Effector CD4-positive, alpha-beta T cell (primary cell): ENCODE measurements at regions not wholly inside any gene's neighbourhood (a gene's known extent, or its start where the extent isn't known, plus 50 kb on each side); places are given as distances from the start of the nearest gene placed in this dataset.

Experiments
- DNase-seq: peaks from one replicate; pipeline ENCODE4 v3.0.0-alpha.2; 2020

DNA sequence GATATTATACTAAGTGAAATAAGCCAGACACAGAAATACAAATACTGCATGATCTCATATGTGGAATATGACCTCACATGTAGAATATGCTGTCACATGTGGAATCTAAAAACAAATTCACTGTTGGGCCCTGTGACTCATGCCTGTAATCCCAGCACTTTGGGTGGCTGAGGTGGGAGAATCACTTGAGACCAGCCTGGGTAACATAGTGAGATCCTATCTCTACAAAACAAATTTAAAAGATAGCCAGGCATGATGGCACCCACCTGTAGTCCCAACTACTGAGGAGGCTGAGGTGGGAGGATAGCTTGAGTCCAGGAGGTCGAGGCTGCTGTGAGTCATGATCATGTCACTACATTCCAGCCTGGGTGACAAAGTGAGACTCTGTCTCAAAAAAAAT, 160.3 kb downstream of the PTEN start:
- DNase-seq: no peak

DNA sequence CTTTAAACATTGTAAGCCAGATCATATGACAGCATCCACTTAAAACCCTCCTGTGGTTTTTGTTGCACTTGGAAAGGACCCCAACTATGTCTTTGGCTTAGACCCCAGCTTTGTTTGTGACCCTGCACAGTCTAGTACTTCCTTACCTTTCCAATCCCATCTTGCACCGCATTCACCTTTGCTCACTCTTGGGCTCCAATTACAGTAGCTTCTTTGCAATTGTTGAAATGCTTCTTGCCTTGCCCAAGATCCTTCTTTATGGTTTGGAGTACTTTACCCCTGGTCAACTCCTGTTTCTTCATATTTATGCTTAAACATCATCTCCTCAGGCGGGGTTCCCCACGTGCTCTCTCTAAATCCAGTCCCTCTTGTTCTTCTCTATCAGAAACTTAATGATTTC, 162.6 kb downstream of the PTEN start:
- DNase-seq: no peak

DNA sequence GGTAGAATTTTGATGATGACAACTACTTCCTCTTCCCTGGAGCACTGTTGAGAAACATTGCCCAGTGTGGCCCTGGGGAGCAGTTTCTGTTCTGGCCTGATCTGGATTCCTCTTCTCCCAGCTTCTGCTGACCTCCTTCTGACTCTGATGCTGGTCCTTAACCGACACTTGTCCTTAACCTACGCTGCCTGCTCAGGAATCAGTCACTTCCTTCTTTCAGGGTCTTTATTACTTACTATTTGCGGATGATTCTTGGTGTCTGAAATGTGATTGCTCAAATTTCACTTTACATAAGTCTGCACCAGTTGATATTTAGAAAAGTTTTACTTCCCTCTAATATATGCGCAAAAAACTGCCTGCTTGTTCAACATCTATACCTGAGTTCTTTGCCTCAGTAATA, 164.1 kb downstream of the PTEN start:
- no peak for DNase-seq

DNA sequence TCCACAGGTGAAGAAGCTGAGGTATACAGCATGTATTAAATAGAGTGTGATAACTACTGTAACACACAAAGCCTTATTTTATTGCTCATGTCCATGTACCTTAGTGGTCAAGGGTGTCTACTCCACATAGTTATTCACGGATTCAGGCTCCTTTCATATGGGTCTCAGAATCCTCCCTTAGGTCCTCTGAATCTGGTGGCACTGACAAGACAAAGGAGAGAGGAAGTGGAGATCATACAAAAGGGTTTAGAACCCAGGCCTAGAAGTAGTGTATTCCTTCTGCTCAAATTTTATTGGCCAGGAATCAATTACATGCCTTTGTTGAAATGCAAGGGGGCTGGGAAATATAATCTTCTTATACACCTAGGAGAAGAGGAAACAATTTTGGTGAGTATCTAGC, 164.6 kb downstream of the PTEN start:
- no peak for DNase-seq

DNA sequence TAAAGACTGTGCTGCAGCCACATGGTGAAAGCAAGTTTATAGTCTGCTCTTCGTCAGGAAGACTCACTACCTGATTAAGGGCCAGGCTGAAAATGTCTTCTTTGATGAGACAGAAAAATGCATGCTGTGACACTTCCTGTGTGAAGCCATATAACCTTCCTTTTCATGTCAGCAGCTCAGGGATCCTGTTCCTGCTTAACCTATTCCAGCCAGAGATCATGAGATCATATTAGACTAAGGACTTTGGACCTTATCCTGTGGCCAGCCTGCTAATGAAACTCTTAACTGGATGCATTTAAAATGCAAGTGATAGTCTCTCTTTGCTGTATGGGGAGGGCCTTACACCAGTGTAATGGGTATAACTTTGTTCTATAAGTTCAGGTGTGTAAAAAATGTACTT, 165.2 kb downstream of the PTEN start:
- no peak for DNase-seq

DNA sequence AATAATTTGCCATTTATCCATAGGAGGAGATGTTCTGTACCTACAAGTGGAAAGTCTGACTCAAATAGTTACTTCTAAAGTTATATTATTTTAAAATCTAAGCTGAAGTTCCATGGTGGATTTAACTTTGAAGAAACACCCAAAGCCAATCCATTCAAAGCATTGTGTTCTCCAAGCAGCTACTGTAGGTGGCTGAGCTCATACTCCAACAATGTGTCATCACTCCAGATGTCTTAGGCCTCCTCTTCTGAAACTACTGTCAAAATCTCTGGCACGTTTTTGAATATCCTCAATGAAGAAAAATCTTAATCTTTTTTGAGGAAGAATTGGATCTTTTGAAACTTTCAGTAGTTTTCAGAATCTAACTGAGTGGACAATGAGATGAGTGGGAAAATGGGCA, 169.1 kb downstream of the PTEN start:
- DNase-seq: no peak

DNA sequence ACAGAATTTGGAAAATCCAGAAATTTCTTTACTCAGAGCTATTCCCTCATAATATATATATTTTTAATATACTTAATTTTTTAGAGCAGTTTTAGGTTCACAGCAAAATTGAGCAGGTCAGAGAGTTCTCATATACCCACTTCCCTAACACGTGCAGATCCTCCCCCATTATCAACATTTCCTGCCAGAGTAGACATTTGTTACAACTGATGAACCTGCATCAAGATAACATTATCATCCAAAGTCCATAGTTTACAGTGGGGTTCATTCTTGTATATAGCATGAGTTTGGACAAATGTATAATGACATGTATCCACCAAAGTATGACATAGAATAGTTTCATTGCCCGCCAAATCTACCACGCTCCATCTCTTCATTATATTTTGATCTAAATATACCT, 170.0 kb downstream of the PTEN start:
- no peak for DNase-seq

DNA sequence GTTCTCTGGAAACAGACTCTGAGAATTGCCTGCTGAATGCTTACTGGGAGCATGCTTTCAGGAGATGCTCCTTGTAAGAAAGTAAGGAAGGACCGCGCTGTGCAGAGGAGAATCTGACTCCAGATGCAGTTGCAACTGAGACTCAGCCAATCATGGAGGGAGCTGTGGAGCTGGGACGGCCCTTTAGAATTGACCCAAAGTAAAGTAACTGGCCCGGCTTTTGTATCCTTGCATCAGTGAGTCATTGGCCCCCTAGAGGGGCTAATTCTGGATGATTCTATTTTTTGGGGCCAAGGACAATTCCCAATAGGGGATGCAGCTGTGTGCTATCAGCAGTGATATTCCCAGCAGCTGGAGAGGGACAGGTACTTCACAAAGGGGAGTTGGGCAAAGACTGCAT, 170.4 kb downstream of the PTEN start:
- no peak for DNase-seq

DNA sequence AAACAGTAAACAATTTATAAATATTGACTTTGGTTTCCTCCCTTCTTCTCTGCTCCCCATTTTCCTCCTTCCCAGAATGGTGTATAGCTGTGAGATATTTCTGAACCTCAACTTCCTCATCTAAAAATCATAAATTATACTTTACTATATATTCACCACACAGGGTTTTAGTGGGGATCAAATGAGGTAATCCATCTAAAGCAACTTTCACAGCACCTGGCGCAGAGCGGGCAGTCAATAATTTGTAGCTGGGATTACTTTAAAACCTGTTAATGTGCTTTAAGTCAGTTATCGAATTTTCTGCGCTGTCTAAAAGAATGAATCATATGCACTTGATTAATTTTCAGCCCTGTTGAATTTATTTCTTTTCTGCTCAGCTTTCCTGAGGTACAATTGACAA, 172.7 kb downstream of the PTEN start:
- no peak for DNase-seq

DNA sequence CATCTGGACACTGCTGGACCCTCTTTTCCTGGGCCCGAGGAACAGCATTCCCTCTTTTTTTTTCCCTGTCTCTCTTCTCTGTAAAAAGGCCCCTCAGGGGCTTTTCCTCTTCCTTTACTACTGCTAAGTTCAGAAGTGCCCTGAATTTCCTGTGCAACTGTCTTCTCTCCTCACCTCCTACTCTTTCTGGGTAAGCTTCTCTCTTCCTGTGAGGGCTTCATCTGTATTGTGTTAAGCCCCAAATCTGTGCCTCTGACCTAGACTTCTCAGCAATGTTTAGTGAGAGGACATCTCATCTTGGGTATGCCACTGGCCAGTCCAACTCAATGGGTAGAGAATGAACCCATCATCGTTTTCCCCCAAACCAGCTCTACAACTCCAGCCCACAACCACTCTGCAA, 174.2 kb downstream of the PTEN start:
- DNase-seq: no peak

DNA sequence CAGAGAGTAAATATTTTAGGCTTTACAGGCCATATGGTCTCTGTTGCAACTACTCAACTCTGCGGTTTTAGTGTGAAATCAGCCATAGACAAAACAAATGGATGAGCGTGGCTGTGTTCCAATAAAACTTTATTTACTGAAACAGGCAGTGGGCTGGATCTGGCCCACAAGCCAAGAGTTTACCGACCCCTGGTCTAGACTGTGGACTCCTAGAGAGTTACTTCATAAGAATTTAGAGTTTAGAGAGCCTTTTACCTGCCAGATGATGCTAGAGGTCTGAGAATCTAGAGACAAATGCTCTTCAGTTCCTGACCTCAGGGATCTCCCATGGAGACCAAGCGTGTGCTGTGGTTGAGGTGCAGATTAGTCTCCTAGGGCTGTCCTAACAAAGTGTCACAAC, 174.8 kb downstream of the PTEN start:
- no peak for DNase-seq

DNA sequence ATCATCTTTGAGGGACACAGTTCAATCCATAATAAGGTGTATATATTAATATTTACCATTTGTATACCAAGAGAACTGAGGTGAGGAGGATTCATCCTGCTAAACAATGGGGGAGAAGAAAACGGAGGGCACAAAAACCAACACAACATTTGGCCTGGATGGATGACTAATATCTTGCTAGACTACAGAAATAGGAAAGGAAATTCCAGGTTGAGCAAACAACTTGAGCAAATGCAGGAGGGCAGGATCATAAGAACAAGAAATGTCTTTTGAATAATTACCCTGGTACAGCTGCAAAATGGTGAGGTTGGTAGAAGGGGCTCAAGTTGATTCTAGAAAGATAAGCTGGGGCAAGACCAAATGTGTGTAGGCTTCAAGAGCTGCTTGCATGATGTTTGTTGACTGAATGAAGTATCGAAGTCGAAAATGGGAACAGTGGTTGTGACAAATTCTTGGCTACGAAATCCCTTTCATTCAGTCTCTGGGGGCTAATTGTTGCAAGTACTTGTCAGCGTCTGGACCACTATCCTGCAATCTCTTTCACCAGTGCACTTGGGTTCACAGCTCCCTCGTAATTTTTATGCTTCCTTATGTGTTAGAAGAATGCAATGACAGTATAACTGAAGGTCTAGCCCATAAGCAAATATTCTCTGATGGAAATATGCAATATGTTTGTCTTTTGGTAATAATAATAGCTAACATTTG, 176.2 kb downstream of the PTEN start:
- DNase-seq: no peak

DNA sequence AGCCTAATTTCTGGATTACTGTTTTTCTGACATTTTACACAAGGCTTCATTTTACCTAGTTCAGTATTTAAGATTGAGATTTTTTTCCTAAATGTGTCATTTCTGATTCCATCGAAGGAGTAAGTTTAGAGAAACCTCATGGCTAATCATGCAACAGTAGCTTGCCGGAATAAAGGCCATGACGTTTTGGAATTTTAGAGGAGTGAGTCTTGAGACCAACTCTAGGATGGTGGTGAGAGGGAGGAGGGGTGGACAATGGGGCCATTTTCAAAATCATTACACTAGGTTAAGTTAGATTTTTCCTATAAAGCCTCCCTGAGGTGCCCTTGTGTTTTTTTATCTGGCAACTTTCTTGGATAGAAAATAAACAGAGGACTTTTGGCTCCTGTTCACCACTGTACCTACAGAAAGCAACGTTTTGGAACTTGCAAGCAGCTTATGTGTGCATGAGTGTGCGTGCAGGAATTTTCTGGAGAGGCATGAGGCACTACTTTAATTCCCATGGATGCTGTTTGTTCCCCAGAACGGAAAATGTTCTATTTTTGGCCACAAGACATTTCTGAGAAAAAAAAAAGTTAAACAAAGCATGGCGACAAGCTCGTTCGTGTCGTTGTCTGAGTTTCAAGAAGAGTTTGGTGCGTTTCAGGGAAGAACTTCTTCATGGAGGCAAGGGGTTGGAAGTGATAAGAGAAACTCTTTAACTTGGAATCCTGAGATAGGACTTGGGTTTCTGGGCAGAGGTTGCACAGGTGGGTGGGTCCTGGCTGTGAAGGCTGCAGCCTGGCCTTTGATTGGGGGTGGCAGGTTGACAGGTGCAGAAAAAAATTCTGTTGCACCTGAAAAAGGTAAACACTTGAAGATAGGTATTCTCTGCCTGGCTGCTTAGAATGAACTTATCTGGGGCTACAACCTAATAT, 178.1 kb downstream of the PTEN start:
- no peak for DNase-seq

DNA sequence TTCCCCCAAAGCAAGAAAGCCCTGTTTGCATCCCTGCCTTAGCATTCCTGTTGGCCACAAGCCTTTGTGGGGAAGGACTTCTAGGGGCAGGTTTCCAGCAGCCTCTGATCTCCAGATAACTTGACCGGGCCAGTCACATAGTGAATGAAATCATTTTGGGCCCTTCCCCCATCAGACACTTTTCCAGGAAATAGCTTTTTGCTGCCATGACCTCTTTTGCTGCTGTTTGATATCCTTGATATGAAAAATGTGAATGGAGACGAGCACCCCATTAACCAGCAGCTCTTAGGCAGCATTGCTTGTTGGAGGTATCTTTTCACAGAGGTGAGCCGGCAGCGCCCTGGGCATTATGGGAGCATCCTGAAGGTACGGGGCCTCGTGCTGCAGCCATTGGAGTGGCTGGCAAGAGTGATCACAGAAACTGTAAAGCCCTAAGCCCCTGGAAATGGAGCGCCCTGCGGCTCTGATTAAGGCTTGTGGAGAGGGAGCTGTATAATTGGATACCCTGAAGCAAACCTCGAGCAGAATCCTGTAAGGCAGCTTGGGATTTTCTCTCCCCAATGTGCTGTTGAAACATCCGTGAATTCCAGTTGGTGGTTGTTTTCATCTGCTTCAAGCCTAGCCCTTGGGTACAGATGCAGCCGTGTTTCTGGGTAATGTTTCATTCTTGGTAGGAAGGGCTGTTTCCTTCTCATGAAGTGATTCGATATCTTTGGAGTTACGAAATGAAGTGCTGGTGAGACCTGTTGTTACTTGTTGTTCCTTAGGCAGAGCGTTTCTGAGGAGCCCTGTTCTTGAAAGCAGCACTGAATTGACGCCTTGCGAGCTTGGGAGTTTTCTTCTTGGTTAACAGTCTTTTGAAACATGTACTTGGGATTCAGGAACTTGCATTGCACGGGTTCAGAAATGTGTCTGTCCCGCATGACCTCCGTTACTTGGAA, 179.0 kb downstream of the PTEN start:
- no peak for DNase-seq

DNA sequence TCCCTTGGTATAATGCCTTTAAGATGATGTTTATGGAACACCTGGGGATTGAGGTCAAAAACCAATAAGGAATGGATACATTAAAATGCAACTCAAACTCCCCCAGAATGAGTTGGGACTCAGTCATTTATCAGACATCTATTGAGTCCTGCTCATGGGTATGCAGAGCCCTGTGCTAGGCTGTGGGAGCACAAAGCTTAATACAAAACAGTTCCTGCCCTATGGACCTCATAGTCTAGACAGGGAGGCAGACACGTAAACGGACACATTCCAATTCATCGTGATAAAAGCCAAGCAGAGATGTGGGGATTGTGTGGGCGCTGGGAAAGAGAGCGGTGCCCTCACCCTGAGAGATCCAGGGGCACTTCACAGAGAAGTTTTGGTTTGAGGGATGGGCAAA, 181.7 kb downstream of the PTEN start:
- DNase-seq: no peak

DNA sequence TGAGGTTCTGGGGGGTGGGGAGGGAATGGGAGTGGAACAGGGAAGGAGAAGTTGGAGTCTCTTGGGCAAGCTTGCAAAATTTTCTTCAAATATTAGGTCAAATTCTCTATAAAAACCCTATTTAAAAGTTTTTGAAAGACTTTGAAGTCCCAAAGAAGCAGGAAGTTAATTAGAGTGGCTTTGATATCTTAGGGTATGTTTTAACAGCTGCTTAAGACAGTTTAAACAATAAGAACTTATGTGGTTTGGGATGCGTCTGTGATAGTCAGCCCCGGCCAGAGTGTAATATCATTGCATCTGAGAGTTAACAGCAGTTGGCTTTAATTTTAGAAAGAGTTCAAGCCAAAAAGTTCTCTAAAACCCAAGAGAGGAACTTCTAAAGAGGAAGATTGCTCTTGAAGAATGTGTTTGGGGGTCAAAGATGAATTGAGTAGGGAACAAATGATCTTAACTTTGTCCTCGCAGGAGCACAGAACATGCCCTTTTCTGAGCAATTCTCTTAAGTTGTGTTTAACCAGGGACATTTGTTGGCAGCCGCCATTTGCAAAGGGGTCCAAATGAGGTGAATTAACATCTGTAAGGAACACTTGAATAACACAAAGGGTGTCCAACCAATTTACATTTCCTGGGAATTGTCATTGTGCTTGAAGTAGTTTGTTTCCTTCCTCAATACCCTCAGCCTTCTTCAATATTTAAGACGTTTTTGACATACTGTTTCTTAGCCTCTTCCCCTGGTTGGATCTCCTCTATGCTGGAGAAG, 182.4 kb downstream of the PTEN start:
- no peak for DNase-seq

DNA sequence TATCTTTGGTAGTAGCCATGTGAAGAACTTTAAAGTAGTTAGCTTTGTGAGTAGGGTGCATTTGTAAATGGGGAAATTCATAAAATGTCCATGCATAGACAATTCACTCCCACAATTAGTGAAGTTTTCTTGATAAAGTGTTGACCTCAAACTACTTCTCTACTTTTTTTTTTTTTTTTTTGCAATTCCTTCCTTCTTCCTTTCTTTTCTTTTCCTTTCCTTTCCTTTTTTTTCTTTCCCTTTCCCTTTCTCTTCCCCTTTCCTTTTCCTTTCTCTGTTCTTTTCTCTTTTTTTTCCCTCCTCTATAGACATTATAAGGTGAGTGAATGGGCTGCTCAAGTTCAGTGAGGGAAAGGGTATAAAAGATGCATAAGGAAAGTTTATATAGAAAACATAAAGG, 184.2 kb downstream of the PTEN start:
- DNase-seq: no peak

DNA sequence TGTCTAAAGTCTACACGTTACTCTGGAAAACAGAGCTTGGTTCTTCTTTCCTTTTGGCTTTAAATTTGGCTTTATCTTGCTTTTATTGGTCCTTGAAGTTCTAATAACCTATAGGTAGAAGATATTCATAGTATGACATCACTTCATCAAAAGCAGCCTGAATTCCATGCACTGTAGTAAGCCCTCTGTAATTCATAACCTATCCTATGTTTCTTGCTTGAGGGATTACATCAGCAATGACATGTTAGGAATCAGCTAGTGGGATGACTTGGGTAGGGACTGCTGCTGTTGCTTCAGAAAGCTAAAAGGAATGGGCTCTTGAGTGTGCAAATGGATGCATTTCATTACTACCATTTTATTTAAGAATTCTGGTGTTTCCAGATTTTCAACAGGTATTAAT, 184.9 kb downstream of the PTEN start:
- no peak for DNase-seq

DNA sequence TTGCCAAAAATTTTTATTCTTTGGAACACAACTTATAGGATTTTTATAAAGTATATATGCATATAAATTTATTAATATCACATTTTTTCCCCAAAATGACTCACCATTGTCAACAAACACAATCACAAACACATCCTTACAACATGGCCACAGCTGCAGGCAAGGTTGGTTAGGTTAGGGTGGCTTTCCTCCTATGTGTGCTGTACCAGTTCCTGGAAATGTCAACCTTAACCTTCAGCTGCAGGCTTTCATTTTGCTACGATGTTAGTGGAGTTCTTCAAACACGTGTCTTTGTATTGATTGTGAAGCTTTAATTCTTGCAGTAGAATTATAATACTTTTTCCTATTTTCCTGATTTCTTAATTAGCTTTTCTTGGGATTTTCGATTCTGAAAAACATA, 185.8 kb downstream of the PTEN start:
- DNase-seq: no peak

DNA sequence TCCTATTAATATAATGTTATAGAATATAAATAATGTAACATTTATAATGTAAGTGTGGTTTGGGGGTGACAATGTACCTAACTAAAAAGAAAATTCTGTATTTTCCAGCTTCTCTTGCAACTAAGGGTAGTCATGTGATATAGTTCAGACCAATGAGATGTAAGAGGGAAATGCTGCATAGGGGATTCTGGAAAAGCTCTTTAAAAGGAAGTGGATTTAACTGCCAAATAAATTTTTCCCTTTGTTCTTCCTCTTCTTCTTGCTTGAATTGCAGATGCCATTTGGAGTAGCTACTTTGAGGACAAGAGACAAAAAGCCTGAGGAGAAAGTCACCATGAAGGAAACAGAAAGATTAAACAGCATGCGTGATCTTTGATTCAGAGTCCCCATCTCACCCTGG, 194.3 kb downstream of the PTEN start:
- DNase-seq: no peak

DNA sequence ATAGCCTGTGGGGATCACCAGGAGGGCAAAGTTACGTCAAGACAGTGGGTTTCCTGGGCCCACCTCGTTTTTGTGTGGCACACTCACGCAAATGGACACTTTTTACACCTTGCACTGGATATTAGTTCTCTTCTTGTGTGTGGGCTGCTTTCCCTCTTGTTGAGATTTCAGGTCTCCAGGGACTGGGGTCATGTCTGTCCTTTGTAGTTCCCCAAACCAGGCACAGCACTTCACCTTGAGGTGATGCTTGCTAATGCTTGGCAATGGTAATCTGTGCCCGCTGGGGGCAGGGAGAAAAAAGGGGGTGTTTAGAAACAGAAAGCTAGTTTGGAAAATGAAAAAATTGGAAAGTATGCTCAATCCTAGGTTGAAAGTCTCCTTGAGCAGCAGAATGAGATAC, 195.3 kb downstream of the PTEN start:
- no peak for DNase-seq

DNA sequence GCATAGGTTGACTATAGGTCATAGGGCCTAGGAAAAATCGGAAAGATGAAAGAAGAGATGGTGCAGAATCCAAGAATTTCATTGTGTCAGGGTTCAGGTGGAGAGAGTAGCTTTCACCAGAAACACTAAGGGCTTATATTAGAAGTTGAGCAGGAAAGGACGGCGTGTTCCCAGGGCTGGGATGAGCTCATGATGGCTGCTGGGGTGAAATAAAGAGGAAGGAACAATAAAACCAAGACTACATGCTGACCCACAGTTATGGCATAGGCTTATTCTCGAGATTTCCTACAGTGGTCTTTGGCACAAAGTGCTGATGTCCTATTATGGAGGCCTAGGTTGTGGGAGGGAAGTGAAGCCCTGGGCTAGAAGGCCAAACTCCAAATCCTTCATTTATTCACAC, 195.8 kb downstream of the PTEN start:
- DNase-seq: no peak

DNA sequence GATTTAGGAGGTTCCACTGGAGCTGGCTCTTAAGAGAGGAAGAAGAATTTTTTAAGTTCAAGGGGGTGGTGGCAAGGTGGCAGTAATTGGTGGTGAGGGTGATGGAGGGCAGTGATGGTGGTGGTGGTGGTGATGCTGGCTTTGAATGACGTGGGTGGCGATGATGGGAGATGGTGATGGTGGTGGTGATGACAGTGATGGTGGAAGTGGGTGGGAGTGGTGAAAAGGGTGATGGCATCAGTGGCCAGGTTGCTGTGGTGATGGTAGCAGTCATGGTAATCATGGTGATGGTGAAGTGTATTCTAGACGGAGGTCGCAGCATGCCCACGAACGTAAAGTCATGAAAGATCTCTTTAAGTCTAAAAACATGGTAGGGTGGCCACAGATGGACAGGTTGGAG, 197.3 kb downstream of the PTEN start:
- no peak for DNase-seq
